ENCODE measurements at regions not wholly inside any gene's neighbourhood (a gene's known extent, or its start where the extent isn't known, plus 50 kb on each side); places are given as distances from the start of the nearest gene placed in this dataset.

- TF ChIP-seq CTCF (IDR thresholded peaks at IDR 0.05) (no peak), POLR2AphosphoS5 (IDR thresholded peaks at IDR 0.05) (no peak), POLR2A (IDR thresholded peaks at IDR 0.05) (no peak)
These were observed 94.9 kb upstream of the MTHFD1L start for GRCh38 chr6:150770637-150771036.
